Naive B cell (primary cell): ENCODE measurements at regions not wholly inside any gene's neighbourhood (a gene's known extent, or its start where the extent isn't known, plus 50 kb on each side); places are given as distances from the start of the nearest gene placed in this dataset.

Experiments used
- ATAC-seq, 2 donors: fragments of 150-1000 bp; cut with Tn5 transposase; 2 replicates each; pipeline ENCODE4 v1.10.0; 2021; ENCODE audit warnings: low read depth in 2 of 2, mild to moderate bottlenecking in 2 of 2, moderate library complexity in 2 of 2
- DNase-seq: peaks from one replicate; pipeline ENCODE4 v3.0.0; 2022
- H3K27ac Mint-ChIP-seq, 6 donors: one replicate each; pipeline ENCODE4 v1.8.0; 2020 to 2022; ENCODE audit warnings: mild to moderate bottlenecking in 6 of 6, mixed read lengths in 6 of 6, moderate library complexity in 5 of 6, inconsistent platforms in 2 of 6
- H3K27me3 Mint-ChIP-seq, 3 donors: one replicate each; pipeline ENCODE4 v1.8.0; 2021 to 2022; ENCODE audit warnings: mixed read lengths in 3 of 3, mild to moderate bottlenecking in 1 of 3
- H3K36me3 Mint-ChIP-seq, 2 donors: one replicate each; pipeline ENCODE4 v1.8.0; 2020 to 2022; ENCODE audit warnings: mixed read lengths in 2 of 2, inconsistent platforms in 1 of 2, mild to moderate bottlenecking in 1 of 2
- H3K4me1 Mint-ChIP-seq, 3 donors: one replicate each; pipeline ENCODE4 v1.8.0; 2020 to 2022; ENCODE audit warnings: mixed read lengths in 3 of 3, inconsistent platforms in 1 of 3, mild to moderate bottlenecking in 1 of 3, moderate library complexity in 1 of 3
- H3K4me3 Mint-ChIP-seq, 8 donors: one replicate each; pipeline ENCODE4 v1.8.0; 2020 to 2022; ENCODE audit warnings: mild to moderate bottlenecking in 8 of 8, mixed read lengths in 8 of 8, moderate library complexity in 8 of 8, inconsistent platforms in 2 of 8
- H3K9me3 Mint-ChIP-seq, 7 donors: one replicate each; pipeline ENCODE4 v1.8.0; 2020 to 2022; ENCODE audit warnings: mixed read lengths in 7 of 7, mild to moderate bottlenecking in 5 of 7, inconsistent platforms in 2 of 7, moderate library complexity in 1 of 7

- no peak overlapping the region for H3K27ac Mint-ChIP-seq
- H3K4me3 Mint-ChIP-seq: no peak overlapping the region
- H3K9me3 Mint-ChIP-seq: peaks cover 0 to 6% (median 3%) of the 10 kb centered on the region in 7 donors
- H3K27me3 Mint-ChIP-seq: no peaks in the 10 kb centered on the region
- ATAC-seq: no peak
- H3K4me1 Mint-ChIP-seq: no peaks in the 10 kb centered on the region
- DNase-seq: no peak
- no peaks in the 10 kb centered on the region for H3K36me3 Mint-ChIP-seq
Measured at GRCh38 chr5:7179364-7179763, 216.6 kb upstream of the ADCY2 start.

- Mint-ChIP-seq H3K36me3 (no peaks in the 10 kb centered on the region), H3K4me3 (no peak overlapping the region), H3K9me3 (peaks cover 0 to 9% (median 3%) of the 10 kb centered on the region in 7 donors), H3K4me1 (no peaks in the 10 kb centered on the region), H3K27ac (no peak overlapping the region), H3K27me3 (no peaks in the 10 kb centered on the region)
- no peak for DNase-seq
- no peak for ATAC-seq
Measured at GRCh38 chr5:7181841-7182240, 214.1 kb upstream of the ADCY2 start.

GRCh38 chr5:7185742-7186141 is 210.2 kb upstream of the ADCY2 start:
- no peak for ATAC-seq
- Mint-ChIP-seq H3K9me3 (peaks cover 0 to 9% (median 5%) of the 10 kb centered on the region in 7 donors), H3K27ac (no peak overlapping the region)

GRCh38 chr5:7186818-7187217 is 209.1 kb upstream of the ADCY2 start:
- ATAC-seq (no peak), DNase-seq (no peak)
- Mint-ChIP-seq H3K4me3 (no peak overlapping the region), H3K27ac (no peak overlapping the region), H3K27me3 (no peaks in the 10 kb centered on the region), H3K9me3 (peaks cover 0 to 14% (median 5%) of the 10 kb centered on the region in 7 donors), H3K36me3 (no peaks in the 10 kb centered on the region), H3K4me1 (no peaks in the 10 kb centered on the region)

More at GRCh38 chr5:7185742-7186141, 210.2 kb upstream of the ADCY2 start:
- no peak overlapping the region for H3K4me3 Mint-ChIP-seq
- no peaks in the 10 kb centered on the region for H3K36me3 Mint-ChIP-seq
- no peaks in the 10 kb centered on the region for H3K4me1 Mint-ChIP-seq
- no peak for DNase-seq
- no peaks in the 10 kb centered on the region for H3K27me3 Mint-ChIP-seq

- no peak overlapping the region for H3K4me3 Mint-ChIP-seq
Measured at GRCh38 chr5:7190712-7191250, 205.2 kb upstream of the ADCY2 start.

GRCh38 chr5:7192016-7192415 is 203.9 kb upstream of the ADCY2 start:
- H3K36me3 Mint-ChIP-seq: no peaks in the 10 kb centered on the region
- H3K27me3 Mint-ChIP-seq: no peaks in the 10 kb centered on the region
- peaks cover 0 to 15% (median 5%) of the 10 kb centered on the region in 7 donors for H3K9me3 Mint-ChIP-seq
- DNase-seq: no peak
- H3K4me3 Mint-ChIP-seq: no peak overlapping the region
- no peak for ATAC-seq
- no peaks in the 10 kb centered on the region for H3K4me1 Mint-ChIP-seq
- H3K27ac Mint-ChIP-seq: no peak overlapping the region

More at GRCh38 chr5:7190712-7191250, 205.2 kb upstream of the ADCY2 start:
- Mint-ChIP-seq H3K9me3 (peaks cover 0 to 15% (median 5%) of the 10 kb centered on the region in 7 donors), H3K27me3 (no peaks in the 10 kb centered on the region), H3K4me1 (no peaks in the 10 kb centered on the region), H3K27ac (no peak overlapping the region), H3K36me3 (no peaks in the 10 kb centered on the region)
- ATAC-seq: no peak
- no peak for DNase-seq

- Mint-ChIP-seq H3K27me3 (no peaks in the 10 kb centered on the region), H3K36me3 (peaks cover 0 to 7% of the 10 kb centered on the region in 2 donors), H3K9me3 (peaks cover 2 to 33% (median 12%) of the 10 kb centered on the region in 7 donors), H3K4me3 (no peak overlapping the region), H3K4me1 (no peaks in the 10 kb centered on the region), H3K27ac (no peak overlapping the region)
- ATAC-seq (no peak), DNase-seq (no peak)
Measured at GRCh38 chr5:7202846-7203245, 193.1 kb upstream of the ADCY2 start.

GRCh38 chr5:7207979-7208378 is 188.0 kb upstream of the ADCY2 start:
- H3K4me1 Mint-ChIP-seq: no peaks in the 10 kb centered on the region
- H3K36me3 Mint-ChIP-seq: no peaks in the 10 kb centered on the region
- H3K27me3 Mint-ChIP-seq: no peaks in the 10 kb centered on the region
- DNase-seq (no peak), ATAC-seq (no peak)
- H3K4me3 Mint-ChIP-seq: no peak overlapping the region
- peaks cover 3 to 20% (median 17%) of the 10 kb centered on the region in 7 donors for H3K9me3 Mint-ChIP-seq
- no peak overlapping the region for H3K27ac Mint-ChIP-seq

- H3K4me3 Mint-ChIP-seq: no peak overlapping the region
- DNase-seq: no peak
- no peak for ATAC-seq
- H3K4me1 Mint-ChIP-seq: no peaks in the 10 kb centered on the region
- no peak overlapping the region for H3K27ac Mint-ChIP-seq
- no peaks in the 10 kb centered on the region for H3K27me3 Mint-ChIP-seq
- no peaks in the 10 kb centered on the region for H3K36me3 Mint-ChIP-seq
- H3K9me3 Mint-ChIP-seq: peaks cover 3 to 18% (median 14%) of the 10 kb centered on the region in 7 donors
Measured at GRCh38 chr5:7208938-7209337, 187.0 kb upstream of the ADCY2 start.

- ATAC-seq: no peak
- H3K27ac Mint-ChIP-seq: no peak overlapping the region
Measured at GRCh38 chr5:7209658-7210057, 186.3 kb upstream of the ADCY2 start.

GRCh38 chr5:7210549-7210948 is 185.4 kb upstream of the ADCY2 start:
- H3K27ac Mint-ChIP-seq: no peak overlapping the region
- no peak overlapping the region for H3K4me3 Mint-ChIP-seq
- no peak for ATAC-seq
- no peaks in the 10 kb centered on the region for H3K4me1 Mint-ChIP-seq
- H3K36me3 Mint-ChIP-seq: no peaks in the 10 kb centered on the region
- H3K27me3 Mint-ChIP-seq: no peaks in the 10 kb centered on the region
- peaks cover 2 to 14% (median 4%) of the 10 kb centered on the region in 7 donors for H3K9me3 Mint-ChIP-seq
- DNase-seq: no peak

More at GRCh38 chr5:7209658-7210057, 186.3 kb upstream of the ADCY2 start:
- Mint-ChIP-seq H3K4me1 (no peaks in the 10 kb centered on the region), H3K36me3 (no peaks in the 10 kb centered on the region), H3K4me3 (no peak overlapping the region), H3K27me3 (no peaks in the 10 kb centered on the region), H3K9me3 (peaks cover 3 to 16% (median 11%) of the 10 kb centered on the region in 7 donors)
- no peak for DNase-seq

- no peaks in the 10 kb centered on the region for H3K36me3 Mint-ChIP-seq
- no peaks in the 10 kb centered on the region for H3K4me1 Mint-ChIP-seq
- H3K9me3 Mint-ChIP-seq: peaks cover 0 to 10% (median 2%) of the 10 kb centered on the region in 7 donors
- ATAC-seq (no peak), DNase-seq (no peak)
- no peak overlapping the region for H3K4me3 Mint-ChIP-seq
- H3K27ac Mint-ChIP-seq: no peak overlapping the region
- no peaks in the 10 kb centered on the region for H3K27me3 Mint-ChIP-seq
Measured at GRCh38 chr5:7213525-7213924, 182.4 kb upstream of the ADCY2 start.

- Mint-ChIP-seq H3K4me1 (no peaks in the 10 kb centered on the region), H3K4me3 (no peak overlapping the region), H3K27ac (no peak overlapping the region), H3K36me3 (no peaks in the 10 kb centered on the region), H3K27me3 (no peaks in the 10 kb centered on the region), H3K9me3 (peaks cover 0 to 10% (median under 1%) of the 10 kb centered on the region in 7 donors)
- no peak for ATAC-seq
- DNase-seq: no peak
Measured at GRCh38 chr5:7214906-7215416, 181.0 kb upstream of the ADCY2 start.

GRCh38 chr5:7218141-7218540 is 177.8 kb upstream of the ADCY2 start:
- Mint-ChIP-seq H3K36me3 (no peaks in the 10 kb centered on the region), H3K27me3 (no peaks in the 10 kb centered on the region), H3K9me3 (peaks cover 0 to 10% (median 0%) of the 10 kb centered on the region in 7 donors), H3K4me1 (no peaks in the 10 kb centered on the region), H3K27ac (no peak overlapping the region), H3K4me3 (no peak overlapping the region)
- no peak for ATAC-seq
- DNase-seq: no peak
